ENCODE measurements at regions not wholly inside any gene's neighbourhood (a gene's known extent, or its start where the extent isn't known, plus 50 kb on each side); places are given as distances from the start of the nearest gene placed in this dataset.
A peak's percentile ranks its signal among the peaks of the same experiment; 100 is the strongest.

DNA sequence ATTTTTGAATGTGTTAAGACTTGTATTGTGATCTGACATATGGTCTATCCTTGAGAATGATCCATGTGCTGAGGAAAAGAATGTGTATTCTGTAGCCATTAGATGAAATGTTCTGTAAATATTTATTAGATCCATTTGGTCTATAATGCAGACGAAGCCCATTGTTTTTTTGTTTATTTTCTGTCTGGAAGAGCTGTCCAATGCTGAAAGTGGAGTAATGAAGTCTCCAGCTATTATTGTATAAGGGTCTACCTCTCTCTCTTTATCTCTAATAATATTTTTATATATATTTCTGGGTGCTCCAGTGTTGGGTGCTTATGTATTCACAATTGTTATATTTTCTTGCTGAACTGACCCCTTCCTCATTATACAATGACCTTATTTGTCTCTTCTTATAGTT lies 250.6 kb upstream of the GADL1 start:
- TF ChIP-seq GATA3 (IDR thresholded peaks at IDR 0.05; ENCODE audit: low read depth, low read length): no peak

DNA sequence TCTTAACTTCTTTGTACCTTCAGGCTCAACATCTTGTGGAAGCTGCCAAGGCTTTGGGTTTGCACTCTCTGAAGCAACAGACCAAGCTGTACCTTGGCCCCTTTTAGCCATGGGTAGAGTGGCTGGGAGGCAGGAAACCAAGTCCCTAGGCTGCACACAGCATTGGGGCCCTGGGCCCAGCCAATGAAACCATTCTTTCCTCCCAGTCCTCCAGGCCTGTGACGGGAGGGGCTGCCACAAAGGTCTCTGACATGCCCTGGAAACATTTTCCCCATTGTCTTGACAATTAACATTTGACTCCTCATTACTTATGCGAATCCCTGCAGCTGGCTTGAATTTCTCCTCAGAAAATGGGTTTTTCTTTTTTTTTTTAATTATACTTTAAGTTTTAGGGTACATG lies 253.1 kb upstream of the GADL1 start:
- TF ChIP-seq GATA2 (IDR thresholded peaks at IDR 0.05; ENCODE audit: low read depth, low read length): no peak

DNA sequence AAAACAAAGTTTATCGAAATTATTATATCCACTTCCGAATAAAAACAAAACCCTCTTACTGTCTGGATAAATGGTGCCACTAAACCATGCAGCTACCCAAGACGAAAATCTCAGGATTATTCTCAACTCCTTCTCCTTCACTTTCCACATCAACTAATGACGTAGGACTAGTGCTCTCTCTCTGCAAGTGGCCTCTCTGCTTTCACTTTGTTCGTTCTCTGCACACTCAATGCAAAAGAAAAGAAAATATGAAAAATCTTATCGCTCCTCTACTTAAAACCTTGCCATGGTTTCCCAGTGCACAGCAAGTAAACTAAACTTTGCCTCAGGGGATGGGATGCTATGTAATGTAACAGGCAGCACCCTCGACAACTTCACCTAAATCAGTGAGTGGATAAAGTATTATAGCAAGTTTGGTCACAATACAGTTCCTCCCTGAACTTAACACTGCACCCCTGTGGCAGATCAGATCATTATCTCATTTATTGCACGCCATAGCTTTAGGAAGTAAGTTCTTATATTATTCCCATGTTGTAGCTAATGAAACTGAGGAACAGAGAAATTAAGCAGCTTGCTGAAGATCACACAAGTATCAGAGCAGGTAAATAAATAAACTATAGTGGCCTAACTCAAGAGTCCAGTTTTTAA lies 262.7 kb upstream of the GADL1 start:
- TF ChIP-seq GATA3 (IDR thresholded peaks at IDR 0.05; ENCODE audit: low read depth, low read length): no peak
- no peak for TF ChIP-seq GATA2 (IDR thresholded peaks at IDR 0.05; ENCODE audit: low read depth, low read length)

DNA sequence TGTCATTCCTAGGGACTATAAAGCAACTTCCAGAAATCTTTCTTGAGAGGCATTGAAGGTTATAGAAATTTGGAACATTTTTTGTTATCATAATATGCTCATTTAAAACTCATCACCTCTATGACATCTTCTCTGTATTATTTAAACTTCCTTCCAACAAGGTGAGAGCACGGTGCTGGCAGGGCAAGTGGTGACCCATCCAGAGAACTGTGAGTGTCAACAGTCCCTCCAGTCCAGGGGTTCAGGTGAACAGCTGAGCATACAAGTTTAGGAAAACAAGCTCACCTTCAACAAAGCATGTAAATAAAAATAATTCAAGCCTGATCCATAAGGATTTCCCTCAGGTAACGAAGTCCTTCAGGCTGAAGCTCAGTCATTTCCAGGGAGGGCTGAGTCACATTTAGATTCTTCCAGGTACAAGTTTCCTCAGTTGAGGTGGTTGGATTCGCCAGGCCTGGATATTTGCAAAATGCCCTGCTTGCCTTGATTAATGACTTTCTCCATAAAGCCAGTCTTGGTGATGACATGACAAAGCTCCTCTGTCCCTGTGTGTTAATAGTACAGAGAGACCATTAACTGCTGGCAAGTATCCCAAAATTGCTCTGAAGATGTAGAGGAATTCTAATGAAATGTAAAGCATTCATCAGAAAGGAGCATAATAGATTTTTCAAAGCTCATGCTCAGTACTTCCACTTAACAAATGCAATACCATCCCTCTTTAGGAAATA lies 263.6 kb upstream of the GADL1 start:
- TF ChIP-seq GATA3 (IDR thresholded peaks at IDR 0.05; ENCODE audit: low read depth, low read length) (no peak), GATA2 (IDR thresholded peaks at IDR 0.05; ENCODE audit: low read depth, low read length) (no peak)

DNA sequence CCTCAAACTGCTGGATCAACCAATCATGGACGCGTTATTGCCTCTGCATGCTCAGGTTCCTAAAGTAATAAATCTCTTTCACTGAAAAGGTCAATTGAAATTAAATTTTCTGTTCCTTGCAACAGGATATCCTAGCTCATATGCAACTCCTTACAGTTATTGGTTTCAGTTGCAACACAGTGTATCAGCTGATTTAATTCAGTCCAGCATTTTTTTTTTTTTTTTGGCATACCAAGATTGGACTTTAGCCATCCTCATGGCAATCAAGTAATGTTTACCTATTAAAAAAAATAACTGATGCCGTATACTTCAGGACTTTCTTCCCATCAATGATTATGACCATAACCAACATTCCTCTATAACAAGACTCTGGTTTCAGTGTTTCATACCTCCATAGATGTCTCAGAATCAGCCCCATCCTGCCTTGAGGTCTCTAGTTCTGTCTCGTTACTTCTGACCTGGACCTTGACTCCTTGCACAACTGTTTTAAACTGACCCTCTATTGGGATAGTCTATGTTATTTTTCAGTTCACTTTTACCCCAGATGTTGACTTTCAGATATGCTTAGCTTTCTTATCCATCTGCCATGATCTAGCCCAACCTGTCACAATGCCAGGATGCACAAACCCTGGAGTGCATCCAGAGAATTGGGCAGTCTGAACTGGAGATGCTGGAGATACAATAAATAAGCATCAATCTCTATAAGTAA lies 265.0 kb upstream of the GADL1 start:
- TF ChIP-seq GATA3 (IDR thresholded peaks at IDR 0.05; ENCODE audit: low read depth, low read length): no peak
- TF ChIP-seq GATA2 (IDR thresholded peaks at IDR 0.05; ENCODE audit: low read depth, low read length): peak; percentile 65

DNA sequence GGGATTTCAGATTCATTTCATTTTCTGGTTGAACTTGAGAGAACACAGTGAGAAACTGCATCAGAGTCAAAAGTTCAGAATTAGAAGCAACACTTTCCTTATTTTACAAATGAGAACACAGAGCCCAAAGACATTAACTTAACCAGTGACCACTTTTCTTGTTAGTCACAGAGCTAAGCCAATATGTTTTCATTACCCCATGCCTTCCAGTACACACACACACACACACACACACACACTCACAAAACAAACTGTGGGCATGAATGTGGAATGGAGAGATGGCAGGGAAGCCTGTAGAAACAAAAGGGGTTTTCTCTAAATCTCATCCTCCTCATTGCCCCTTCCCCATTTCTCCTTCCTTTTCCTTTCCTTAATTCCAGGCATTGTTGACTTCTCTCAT lies 267.4 kb upstream of the GADL1 start:
- TF ChIP-seq GATA2 (IDR thresholded peaks at IDR 0.05; ENCODE audit: low read depth, low read length) (no peak), GATA3 (IDR thresholded peaks at IDR 0.05; ENCODE audit: low read depth, low read length) (no peak)

DNA sequence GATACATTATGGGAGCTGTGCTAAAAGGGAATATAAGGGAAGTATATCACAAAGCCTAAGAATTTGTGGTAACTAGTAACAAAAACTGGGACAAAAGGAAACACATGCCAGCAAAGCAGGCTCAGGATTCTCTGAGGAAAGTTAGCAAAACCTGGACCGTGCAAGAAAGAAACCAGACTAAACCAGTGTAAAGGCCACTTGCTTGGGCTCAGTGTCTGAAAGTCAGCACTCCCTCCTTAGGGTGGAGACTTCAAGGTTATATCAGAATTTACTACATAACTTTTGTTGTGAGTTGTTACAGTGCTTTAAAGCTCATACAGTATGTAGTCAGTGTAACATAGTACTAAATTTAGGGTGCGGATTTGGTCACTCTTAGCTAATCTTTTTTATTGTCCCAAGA lies 269.9 kb upstream of the GADL1 start:
- TF ChIP-seq GATA3 (IDR thresholded peaks at IDR 0.05; ENCODE audit: low read depth, low read length) (no peak), GATA2 (IDR thresholded peaks at IDR 0.05; ENCODE audit: low read depth, low read length) (no peak)

DNA sequence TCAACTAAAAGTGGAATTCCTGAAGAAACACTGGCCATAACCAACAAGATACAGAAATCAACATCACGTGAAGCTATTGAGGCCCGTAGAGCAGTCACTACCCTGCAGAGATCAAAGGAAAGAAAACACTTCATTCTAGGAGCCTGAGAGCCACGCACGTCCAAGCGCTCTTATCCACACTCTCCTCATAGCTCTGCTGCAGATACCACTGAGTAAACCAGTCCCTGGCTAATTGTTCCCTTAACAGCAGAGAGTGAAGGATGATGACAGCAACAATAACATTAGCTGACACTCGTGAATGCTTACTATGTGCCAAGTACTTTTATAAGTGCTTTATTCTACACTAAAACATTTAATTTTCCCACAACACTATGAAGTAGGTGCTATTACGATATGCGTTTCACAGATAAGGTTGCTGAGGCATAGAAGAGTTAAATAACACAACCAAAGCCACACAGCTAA lies 271.0 kb upstream of the GADL1 start:
- TF ChIP-seq GATA3 (IDR thresholded peaks at IDR 0.05; ENCODE audit: low read depth, low read length) (no peak), GATA2 (IDR thresholded peaks at IDR 0.05; ENCODE audit: low read depth, low read length) (no peak)

DNA sequence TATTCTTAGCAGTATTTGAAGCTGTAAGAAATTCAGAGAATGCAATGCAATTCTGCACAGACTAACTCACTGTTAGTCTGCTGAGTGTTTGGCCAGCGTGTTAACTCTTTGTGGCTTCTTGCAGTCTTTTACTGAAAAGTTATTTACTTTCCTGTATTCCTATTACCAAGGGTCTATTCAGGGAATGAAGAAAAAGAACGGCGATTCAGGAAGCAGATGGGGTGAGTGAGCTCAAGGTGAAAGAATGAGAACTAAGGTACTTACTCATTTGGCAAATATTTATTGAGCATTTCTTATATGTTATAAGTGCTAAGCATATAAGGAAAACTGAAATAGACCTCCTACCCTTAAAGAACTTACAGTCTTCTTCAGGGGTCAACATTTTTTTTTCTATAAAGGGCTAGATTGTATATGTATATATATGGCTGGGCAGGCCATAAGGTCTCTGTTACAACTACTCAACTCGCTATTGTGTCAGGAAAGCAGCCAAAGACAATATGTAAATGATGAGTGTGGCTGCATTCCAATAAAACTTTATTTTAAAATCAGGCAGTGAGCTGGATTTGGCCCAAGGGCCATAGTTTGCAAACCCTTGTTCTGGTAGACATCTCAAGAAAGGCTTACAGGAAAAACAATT lies 271.9 kb upstream of the GADL1 start:
- TF ChIP-seq GATA3 (IDR thresholded peaks at IDR 0.05; ENCODE audit: low read depth, low read length) (no peak), GATA2 (IDR thresholded peaks at IDR 0.05; ENCODE audit: low read depth, low read length) (no peak)

DNA sequence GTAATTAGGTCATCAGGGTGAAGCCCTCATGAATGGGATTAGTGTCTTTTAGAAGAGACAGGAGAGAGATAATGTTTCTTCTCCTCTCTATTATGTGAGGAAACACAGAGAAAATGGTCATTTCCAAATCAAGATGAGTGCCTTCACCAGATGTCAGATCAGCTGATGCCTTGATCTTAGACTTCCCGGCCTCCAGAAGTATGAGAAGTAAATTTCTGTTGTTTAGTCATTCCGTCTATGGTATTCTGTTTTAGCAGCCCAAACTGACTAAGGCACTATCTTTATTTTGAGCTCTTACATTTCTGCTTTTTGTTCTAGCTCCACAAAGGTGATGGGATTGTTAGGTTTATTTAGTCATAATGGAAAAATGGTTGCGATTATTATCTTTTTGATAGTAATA lies 273.2 kb upstream of the GADL1 start:
- TF ChIP-seq GATA3 (IDR thresholded peaks at IDR 0.05; ENCODE audit: low read depth, low read length): no peak
- TF ChIP-seq GATA2 (IDR thresholded peaks at IDR 0.05; ENCODE audit: low read depth, low read length): no peak

DNA sequence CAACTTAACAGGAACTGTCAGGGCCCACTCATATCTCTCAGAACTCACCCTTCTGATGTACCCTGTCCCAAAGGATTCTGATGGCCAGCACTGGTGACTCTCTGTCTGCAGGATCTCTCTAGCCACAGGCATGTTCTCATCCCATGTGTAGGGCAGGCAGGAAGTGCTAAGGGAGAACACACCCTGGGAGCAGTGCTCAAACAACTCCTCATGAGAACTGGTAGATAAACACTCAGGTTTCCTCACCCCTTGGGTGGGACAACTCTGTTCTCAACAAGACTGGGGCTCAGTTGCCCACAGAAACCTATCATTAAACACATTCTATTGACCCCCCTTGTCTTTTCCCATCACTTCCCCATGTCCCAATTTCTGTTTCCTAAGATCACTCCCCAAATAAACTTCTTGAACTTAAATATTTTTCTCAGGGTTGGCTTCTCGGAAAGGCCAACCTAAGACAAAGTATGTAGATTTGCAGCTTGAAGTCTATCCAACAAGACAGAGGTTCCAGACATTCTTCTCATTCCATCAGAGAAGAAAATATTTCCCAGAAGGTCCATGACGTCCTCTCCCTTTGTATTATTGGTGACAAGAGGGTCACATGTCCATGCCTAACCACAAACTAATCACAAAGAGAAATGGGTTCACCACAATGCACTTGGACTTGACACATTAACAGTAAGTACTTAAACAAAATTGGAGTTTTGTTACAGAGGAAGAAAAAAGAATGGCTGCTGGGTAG lies 276.6 kb upstream of the GADL1 start:
- TF ChIP-seq GATA2 (IDR thresholded peaks at IDR 0.05; ENCODE audit: low read depth, low read length) (no peak), GATA3 (IDR thresholded peaks at IDR 0.05; ENCODE audit: low read depth, low read length) (no peak)

DNA sequence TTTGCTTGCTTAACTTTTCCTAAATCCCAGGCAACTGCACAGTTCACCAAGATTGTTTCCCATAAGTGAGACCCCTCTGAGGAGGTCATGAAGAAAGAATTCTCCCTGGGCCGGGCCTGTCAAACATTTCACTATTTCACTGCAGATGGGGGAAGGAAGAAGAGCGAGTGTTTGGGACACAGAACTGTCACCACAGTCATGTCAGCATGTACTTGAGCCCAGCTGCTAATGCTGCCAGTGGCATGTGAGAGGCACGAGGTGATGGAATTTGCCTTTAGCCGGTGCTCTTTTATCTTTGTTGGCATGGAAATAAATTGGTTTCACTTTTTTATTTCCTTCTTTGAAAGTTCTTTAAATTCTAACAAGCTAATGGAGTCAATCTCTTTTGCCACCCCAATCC lies 277.9 kb upstream of the GADL1 start:
- TF ChIP-seq GATA3 (IDR thresholded peaks at IDR 0.05; ENCODE audit: low read depth, low read length) (no peak), GATA2 (IDR thresholded peaks at IDR 0.05; ENCODE audit: low read depth, low read length) (no peak)

DNA sequence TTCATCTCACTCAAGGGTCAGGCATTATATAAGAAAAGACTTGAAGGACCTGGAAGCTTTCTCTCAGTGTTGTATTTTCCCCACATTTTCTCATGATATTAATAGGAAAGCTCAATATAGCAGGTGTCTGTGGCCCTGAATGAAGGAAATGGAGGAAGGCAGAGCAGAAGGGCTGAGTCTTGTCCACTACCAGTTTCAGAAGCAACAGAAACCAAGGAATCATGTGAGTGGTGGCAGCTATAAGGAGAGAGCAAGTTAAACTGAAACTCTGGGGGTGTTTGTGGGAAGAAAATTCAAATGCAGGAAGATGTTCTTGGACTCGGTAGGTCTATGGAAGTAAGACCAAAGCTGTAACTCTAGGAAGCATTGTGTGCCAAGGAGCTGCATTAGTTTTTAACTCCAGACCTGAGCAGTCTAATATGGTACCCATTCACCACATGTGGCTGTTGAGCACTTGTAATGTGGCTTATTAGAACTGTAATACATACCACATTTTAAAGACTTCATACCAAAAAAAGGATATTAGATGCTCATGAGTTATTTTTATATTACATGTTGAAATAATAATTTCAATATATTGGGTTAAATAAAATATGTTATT lies 278.8 kb upstream of the GADL1 start:
- TF ChIP-seq GATA3 (IDR thresholded peaks at IDR 0.05; ENCODE audit: low read depth, low read length): no peak
- no peak for TF ChIP-seq GATA2 (IDR thresholded peaks at IDR 0.05; ENCODE audit: low read depth, low read length)

All from SH-SY5Y (cell line).